Endothelial cell (in vitro differentiated cells): ENCODE measurements at regions not wholly inside any gene's neighbourhood (a gene's known extent, or its start where the extent isn't known, plus 50 kb on each side); places are given as distances from the start of the nearest gene placed in this dataset.

ENCODE experiments used
- DNase-seq: peaks from one replicate; pipeline ENCODE4 v3.0.0; 2021; ENCODE audit warnings: low spot score
- H3K27ac Mint-ChIP-seq: one replicate; pipeline ENCODE4 v1.8.0; 2021; ENCODE audit warnings: mixed read lengths, inconsistent platforms; ENCODE audit not compliant: unreplicated experiment
- H3K27me3 Mint-ChIP-seq: one replicate; pipeline ENCODE4 v1.8.0; 2021; ENCODE audit warnings: mild to moderate bottlenecking, moderate library complexity, mixed read lengths, inconsistent platforms; ENCODE audit not compliant: unreplicated experiment
- H3K36me3 Mint-ChIP-seq: one replicate; pipeline ENCODE4 v1.8.0; 2021; ENCODE audit warnings: mild to moderate bottlenecking, low read depth, mixed read lengths, inconsistent platforms; ENCODE audit not compliant: unreplicated experiment
- H3K4me1 Mint-ChIP-seq: one replicate; pipeline ENCODE4 v1.8.0; 2021; ENCODE audit warnings: mild to moderate bottlenecking, mixed read lengths, inconsistent platforms; ENCODE audit not compliant: unreplicated experiment
- H3K4me3 Mint-ChIP-seq: one replicate; pipeline ENCODE4 v1.8.0; 2021; ENCODE audit warnings: mild to moderate bottlenecking, mixed read lengths, inconsistent platforms; ENCODE audit not compliant: unreplicated experiment
- H3K9me3 Mint-ChIP-seq: one replicate; pipeline ENCODE4 v1.8.0; 2021; ENCODE audit warnings: mixed read lengths, inconsistent platforms; ENCODE audit not compliant: unreplicated experiment
- CTCF ChIP-seq: fragments of 200-600 bp; sonication (generic); IDR thresholded peaks from one replicate; pipeline ENCODE4 v1.5.0; 2021; ENCODE audit warnings: antibody characterized with exemption; ENCODE audit not compliant: unreplicated experiment

GRCh38 chr16:66240631-66241395 lies 125.7 kb upstream of the CDH5 start:
- Mint-ChIP-seq H3K36me3 (peaks cover 7% of the 10 kb centered on the region), H3K4me1 (no peaks in the 10 kb centered on the region), H3K9me3 (peaks cover 6% of the 10 kb centered on the region), H3K27ac (no peak overlapping the region), H3K4me3 (no peak overlapping the region), H3K27me3 (peaks cover 5% of the 10 kb centered on the region)
- DNase-seq, result no peak
- TF ChIP-seq CTCF, result no peak

- DNase-seq, result no peak
- Mint-ChIP-seq H3K4me3 (no peak overlapping the region), H3K4me1 (no peaks in the 10 kb centered on the region), H3K36me3 (peaks cover 7% of the 10 kb centered on the region), H3K27ac (no peak overlapping the region), H3K27me3 (peaks cover 5% of the 10 kb centered on the region), H3K9me3 (peaks cover 6% of the 10 kb centered on the region)
- no peak for TF ChIP-seq CTCF
Measured at GRCh38 chr16:66240088-66240487, 126.4 kb upstream of the CDH5 start.

- Mint-ChIP-seq H3K36me3 (peaks cover 7% of the 10 kb centered on the region), H3K27ac (no peak overlapping the region), H3K4me3 (no peak overlapping the region), H3K9me3 (peaks cover 6% of the 10 kb centered on the region), H3K4me1 (no peaks in the 10 kb centered on the region), H3K27me3 (peaks cover 6% of the 10 kb centered on the region)
- no peak for DNase-seq
- no peak for TF ChIP-seq CTCF
Measured at GRCh38 chr16:66238696-66239095, 127.8 kb upstream of the CDH5 start.

GRCh38 chr16:66236301-66236700 lies 130.2 kb upstream of the CDH5 start:
- Mint-ChIP-seq H3K4me3 (no peak overlapping the region), H3K9me3 (no peaks in the 10 kb centered on the region), H3K36me3 (peaks cover 7% of the 10 kb centered on the region), H3K27ac (no peak overlapping the region), H3K4me1 (no peaks in the 10 kb centered on the region), H3K27me3 (peaks cover 7% of the 10 kb centered on the region)
- DNase-seq, result no peak
- TF ChIP-seq CTCF, result no peak

GRCh38 chr16:66231452-66232160 lies 134.9 kb upstream of the CDH5 start:
- no peak for TF ChIP-seq CTCF
- H3K4me3 Mint-ChIP-seq, result no peak overlapping the region
- no peak for DNase-seq
- peaks cover 7% of the 10 kb centered on the region for H3K4me1 Mint-ChIP-seq
- no peak overlapping the region for H3K27ac Mint-ChIP-seq
- H3K36me3 Mint-ChIP-seq, result no peaks in the 10 kb centered on the region
- H3K9me3 Mint-ChIP-seq, result no peaks in the 10 kb centered on the region
- H3K27me3 Mint-ChIP-seq, result peaks cover 7% of the 10 kb centered on the region
